ENCODE measurements at regions not wholly inside any gene's neighbourhood (a gene's known extent, or its start where the extent isn't known, plus 50 kb on each side); places are given as distances from the start of the nearest gene placed in this dataset.
"Not testable (repeated sequence)": the region's sequence is repeated elsewhere in the genome, so short reads cannot be mapped to it uniquely, and the experiment has no call there.

DNA sequence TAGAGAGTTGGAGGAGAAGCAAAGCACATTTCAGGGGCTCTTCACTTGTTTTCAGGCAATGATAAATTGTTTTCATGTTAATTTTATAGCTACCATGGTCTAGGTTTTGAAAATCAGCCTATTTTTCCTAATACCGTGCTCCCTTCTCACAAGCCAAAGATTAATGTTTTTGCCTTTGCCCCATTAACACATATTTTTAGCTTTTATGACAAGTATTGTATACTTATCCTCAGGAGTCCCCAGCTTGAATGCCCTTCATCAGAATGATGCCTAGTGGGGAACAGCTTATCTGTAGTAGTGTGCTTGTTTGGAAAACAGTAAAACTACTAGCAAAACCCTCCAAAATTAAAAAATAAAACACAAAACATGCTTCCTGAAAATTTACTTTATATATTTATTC, 194.0 kb downstream of the LNPK start:
- H3K27me3 Mint-ChIP-seq = peaks cover 25% of the 10 kb centered on the region
- no peak overlapping the region for H3K4me3 Mint-ChIP-seq
- H3K27ac Mint-ChIP-seq = no peak overlapping the region
- H3K4me1 Mint-ChIP-seq = no peaks in the 10 kb centered on the region
- H3K9me3 Mint-ChIP-seq = no peaks in the 10 kb centered on the region
- DNase-seq = no peak
- no peaks in the 10 kb centered on the region for H3K36me3 Mint-ChIP-seq

DNA sequence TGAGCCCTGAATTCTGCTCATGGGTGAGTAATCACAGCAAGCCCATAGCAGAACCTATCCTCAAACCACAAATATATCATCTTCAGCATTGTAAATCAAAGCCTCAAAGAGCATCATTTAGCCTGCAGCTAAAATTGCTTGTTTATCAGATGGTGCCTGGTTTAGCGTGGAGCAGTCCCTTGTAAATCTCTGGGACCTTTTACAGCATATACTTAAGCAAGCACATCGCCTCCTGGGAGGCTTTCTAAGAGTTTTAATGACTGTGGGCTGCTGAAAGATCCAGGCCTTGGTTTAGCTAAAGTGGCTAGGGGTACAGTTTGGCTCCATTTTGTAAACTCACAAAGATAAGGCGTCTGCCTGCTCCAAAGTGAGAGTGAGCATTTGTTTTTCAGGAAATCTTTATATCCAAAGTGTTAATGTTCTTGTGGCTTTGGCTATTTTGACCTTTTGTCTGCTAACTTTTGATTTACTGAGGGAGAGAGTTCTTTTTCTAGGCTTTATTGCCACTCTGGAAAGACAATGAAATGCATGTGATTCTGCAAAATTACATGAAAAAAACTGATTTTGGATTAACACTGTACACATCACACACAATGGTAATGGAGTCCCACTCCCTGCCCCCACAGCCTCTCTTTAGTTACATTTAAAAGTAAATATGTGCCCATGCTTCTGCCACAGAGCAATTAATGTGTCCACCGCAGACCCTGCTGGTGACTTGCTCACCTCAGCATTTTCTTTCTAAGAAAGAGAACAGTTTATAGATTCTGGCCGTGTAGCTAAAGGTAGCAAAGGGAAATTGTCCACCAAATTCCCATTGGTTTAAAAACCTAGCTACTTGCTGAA, 194.8 kb downstream of the LNPK start:
- peaks cover 20% of the 10 kb centered on the region for H3K27me3 Mint-ChIP-seq
- no peak overlapping the region for H3K27ac Mint-ChIP-seq
- no peaks in the 10 kb centered on the region for H3K4me1 Mint-ChIP-seq
- no peaks in the 10 kb centered on the region for H3K9me3 Mint-ChIP-seq
- H3K36me3 Mint-ChIP-seq = no peaks in the 10 kb centered on the region
- H3K4me3 Mint-ChIP-seq = no peak overlapping the region
- no peak for DNase-seq

DNA sequence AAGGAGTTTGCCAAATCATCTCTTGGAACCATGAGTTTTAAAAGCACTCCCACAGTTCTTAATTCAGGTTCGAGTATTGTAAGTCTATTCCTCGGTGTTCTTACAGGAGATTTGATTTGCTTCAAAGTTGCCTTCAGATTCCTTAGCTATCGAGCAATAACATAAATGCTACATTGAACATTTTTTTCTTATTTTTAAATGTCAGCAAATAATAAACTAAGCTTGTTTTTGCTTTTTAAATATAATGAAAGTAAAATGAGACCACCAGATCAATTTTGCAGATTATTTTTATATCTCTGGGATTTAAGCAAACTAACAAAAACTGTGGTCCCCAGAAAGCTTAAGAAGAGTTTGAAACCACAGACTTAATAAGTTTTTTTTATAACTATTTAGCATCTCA, 195.5 kb downstream of the LNPK start:
- no peaks in the 10 kb centered on the region for H3K9me3 Mint-ChIP-seq
- DNase-seq = no peak

DNA sequence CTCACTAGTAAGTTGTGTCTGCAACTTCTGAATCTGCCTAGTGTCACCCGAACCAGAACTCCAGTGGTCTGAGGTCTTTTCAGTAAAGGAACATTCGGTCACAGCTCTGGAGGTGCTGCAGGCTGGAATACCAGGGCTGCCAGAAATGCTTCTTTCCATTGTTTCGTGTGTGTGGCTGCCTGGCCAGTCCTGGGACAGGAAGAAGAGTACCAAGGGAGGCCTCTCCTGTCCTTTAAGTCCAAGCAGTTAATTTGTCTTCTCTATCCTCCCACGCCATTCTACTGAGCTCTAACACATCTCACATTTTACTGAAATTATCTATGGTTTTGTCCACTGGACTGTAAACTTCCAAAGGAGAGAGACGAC, 196.0 kb downstream of the LNPK start:
- Mint-ChIP-seq H3K27me3 (peaks cover 13% of the 10 kb centered on the region), H3K36me3 (no peaks in the 10 kb centered on the region), H3K27ac (no peak overlapping the region), H3K4me1 (no peaks in the 10 kb centered on the region), H3K4me3 (no peak overlapping the region), H3K9me3 (no peaks in the 10 kb centered on the region)
- DNase-seq = no peak

More for the DNA sequence above, 195.5 kb downstream of the LNPK start:
- H3K4me1 Mint-ChIP-seq = no peaks in the 10 kb centered on the region
- H3K4me3 Mint-ChIP-seq = no peak overlapping the region
- H3K27ac Mint-ChIP-seq = no peak overlapping the region
- peaks cover 17% of the 10 kb centered on the region for H3K27me3 Mint-ChIP-seq
- no peaks in the 10 kb centered on the region for H3K36me3 Mint-ChIP-seq

DNA sequence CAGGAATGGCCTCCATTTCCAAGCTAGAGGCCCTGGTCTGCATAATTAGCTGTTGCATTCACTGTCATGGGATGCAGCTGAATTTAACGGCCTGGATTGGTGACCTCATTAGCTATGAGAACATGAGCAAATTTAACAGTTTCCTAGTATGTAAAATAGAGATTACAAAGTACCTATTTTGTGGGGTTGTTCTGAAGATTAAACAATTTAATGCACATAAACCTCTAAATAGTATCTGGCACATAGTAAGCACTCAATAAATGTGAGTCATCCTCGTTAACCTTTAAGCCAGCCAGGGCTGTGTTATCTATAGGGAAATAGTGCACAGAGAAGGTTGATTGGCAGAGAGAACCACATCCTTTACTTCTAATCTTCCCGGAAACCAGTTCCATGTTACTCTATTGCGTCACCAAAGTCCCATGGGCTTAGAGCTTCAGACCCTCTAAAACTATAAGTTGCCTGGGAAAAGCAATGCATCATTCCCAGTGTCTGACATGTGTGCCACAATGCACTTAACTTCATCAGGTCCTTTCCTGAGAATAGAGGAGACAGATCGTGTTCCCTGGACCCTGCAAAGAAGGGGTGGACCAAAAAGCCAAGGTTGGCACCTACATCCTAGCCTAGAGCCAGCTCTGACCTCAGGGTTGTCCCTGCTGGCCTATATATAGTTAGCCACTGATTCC, 196.5 kb downstream of the LNPK start:
- Mint-ChIP-seq H3K4me3 (no peak overlapping the region), H3K4me1 (no peaks in the 10 kb centered on the region), H3K36me3 (no peaks in the 10 kb centered on the region), H3K9me3 (no peaks in the 10 kb centered on the region), H3K27ac (no peak overlapping the region), H3K27me3 (peaks cover 10% of the 10 kb centered on the region)
- no peak for DNase-seq

DNA sequence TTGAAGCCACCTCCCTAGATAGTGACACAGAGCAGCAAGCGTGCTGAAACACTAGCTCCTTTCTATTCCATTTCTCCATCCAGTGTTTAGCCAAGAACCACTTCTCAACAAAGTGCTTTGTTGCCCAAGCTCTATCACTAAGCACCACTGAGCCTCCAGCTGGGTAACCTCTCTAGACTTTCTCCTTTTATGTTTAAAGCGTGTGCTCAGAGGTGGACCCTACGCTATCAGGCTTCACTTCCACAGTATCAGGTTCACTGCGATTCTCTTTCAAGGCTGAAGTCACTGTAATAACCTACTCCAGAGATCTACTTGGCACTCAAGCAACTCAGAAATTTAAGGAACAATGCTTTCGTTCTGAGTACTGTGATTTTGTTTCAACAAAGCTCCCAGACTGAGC, 197.9 kb downstream of the LNPK start:
- Mint-ChIP-seq H3K36me3 (no peaks in the 10 kb centered on the region), H3K4me1 (no peaks in the 10 kb centered on the region), H3K4me3 (no peak overlapping the region), H3K27ac (no peak overlapping the region), H3K27me3 (peaks cover 10% of the 10 kb centered on the region), H3K9me3 (no peaks in the 10 kb centered on the region)
- DNase-seq = no peak

DNA sequence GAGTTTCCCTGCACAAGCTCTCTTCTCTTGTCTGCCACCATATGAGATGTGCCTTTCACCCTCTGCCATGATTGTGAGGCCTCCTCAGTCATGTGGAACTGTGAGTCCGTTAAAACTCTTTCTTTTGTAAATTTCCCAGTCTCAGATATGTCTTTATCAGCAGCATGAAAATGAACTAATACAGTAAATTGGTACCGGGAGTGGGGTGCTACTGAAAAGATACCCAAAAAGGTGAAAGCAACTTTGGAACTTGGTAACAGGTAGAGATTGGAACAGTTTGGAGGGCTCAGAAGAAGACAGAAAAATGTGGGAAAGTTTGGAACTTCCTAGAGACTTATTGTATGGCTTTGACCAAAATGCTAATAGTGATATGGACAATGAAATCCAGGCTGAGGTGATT, 205.6 kb downstream of the LNPK start:
- H3K36me3 Mint-ChIP-seq, H3K27me3 Mint-ChIP-seq, H3K4me1 Mint-ChIP-seq, H3K4me3 Mint-ChIP-seq, DNase-seq, H3K27ac Mint-ChIP-seq: not testable (repeated sequence)
- H3K9me3 Mint-ChIP-seq = peaks cover 23% of the 10 kb centered on the region

DNA sequence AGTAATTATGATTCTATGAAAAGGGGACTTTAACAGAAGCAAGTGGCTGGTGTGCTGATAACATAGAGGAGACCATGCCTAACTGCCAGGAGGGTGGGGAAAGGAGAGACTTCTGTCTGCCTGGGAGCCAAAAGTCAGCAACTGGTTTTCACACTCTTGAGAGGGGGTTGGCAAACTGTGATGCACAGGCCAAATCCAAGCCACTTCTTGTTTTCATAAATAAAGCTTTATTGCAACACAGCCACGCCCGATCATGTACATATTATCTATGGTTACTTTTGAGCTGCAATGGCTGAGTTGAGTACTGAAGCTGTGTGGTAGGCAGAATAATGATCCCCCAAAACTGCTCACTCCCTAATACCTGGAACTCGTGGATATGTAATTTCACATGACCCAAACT, 208.4 kb downstream of the LNPK start:
- no peak for DNase-seq
- Mint-ChIP-seq H3K4me3 (no peak overlapping the region), H3K27ac (no peak overlapping the region), H3K9me3 (peaks cover 23% of the 10 kb centered on the region), H3K36me3 (no peaks in the 10 kb centered on the region), H3K27me3 (peaks cover 2% of the 10 kb centered on the region), H3K4me1 (no peaks in the 10 kb centered on the region)

DNA sequence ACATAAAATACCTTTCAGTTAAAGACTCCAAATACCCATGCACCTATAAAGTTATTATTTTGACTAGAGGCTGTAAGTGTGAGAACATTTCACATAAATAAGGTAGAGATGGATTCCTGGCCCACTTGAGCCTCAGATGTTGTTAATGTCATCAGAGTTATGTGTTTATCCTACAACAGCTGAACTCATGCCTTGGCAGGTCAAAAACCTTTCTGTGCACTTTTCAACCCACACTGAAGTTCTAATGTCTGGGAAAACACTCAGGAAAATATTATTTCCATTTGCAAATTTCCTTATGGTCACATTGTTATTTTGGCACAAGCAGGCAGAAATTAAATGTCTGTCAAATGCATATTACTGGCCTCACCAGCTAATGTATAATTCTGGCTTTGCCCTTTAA, 209.2 kb downstream of the LNPK start:
- no peak for DNase-seq
- Mint-ChIP-seq H3K4me1 (no peaks in the 10 kb centered on the region), H3K27me3 (peaks cover 4% of the 10 kb centered on the region), H3K36me3 (no peaks in the 10 kb centered on the region), H3K27ac (no peak overlapping the region), H3K9me3 (peaks cover 23% of the 10 kb centered on the region), H3K4me3 (no peak overlapping the region)

DNA sequence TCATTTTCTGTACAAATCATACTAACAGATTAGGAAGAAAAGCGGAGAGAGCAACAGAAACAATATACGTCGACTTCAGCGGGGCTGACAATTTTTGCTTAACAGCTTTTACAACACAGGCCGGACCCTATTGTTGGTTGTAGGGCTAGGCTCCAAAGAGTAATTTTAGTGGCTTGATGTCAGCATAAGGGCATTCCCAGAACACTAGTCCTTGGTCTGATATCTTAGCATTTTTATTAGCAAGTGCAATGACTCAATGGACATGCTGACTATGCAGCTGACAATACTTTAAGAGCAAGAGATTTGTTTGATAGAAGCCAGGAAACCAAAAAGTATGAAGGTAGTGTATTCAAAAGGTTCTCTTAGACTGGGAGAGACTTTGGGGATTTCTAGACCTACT, 209.9 kb downstream of the LNPK start:
- Mint-ChIP-seq H3K27me3 (peaks cover 7% of the 10 kb centered on the region), H3K9me3 (peaks cover 20% of the 10 kb centered on the region), H3K36me3 (no peaks in the 10 kb centered on the region), H3K27ac (no peak overlapping the region), H3K4me3 (no peak overlapping the region), H3K4me1 (no peaks in the 10 kb centered on the region)
- no peak for DNase-seq

DNA sequence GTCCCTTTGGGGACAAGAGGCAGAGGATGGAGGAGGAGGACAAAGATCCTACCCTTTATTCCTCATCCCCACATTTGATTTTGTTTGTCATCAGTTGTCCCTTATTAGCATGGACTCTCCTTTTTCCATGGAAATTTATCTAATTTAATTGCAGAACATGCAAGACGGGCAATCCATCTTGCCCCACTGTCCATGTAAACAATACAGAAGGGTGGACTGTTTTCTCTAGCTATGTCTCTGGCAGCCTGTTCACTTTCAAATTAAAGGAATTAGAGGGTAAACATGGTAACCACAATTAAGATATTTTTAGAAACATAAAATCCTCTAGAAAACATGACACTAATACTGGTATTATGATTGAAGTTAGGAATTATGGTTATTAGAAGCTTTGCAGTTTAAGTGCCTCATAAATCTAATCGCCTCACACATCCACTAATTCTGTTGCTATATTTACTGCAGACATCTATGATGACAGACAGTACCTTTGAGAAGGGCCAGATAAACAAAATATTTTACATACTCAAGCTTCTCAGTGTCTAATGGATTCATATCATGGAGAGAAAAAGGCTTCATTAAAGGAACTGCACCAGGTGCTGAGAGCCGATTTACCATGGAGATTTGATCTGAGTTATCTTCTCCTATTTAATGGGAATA, 215.5 kb downstream of the LNPK start:
- no peak for DNase-seq
- no peaks in the 10 kb centered on the region for H3K4me1 Mint-ChIP-seq

DNA sequence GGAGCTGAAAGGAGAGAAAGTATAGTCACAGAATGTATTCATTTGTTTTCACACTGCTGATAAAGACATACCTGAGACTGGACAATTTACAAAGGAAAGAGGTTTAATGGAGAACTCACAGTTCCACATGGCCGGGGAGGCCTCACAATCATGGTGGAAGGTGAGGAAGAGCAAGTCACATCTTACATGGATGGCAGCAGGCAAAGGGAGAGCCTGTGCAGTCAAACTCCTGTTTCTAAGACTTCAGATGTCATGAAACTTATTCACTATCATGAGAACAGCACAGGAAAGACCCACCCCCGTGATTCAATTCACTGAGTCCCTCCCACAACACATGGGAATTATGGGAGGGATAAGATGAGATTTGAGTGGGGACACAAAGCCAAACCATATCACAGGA, 224.7 kb downstream of the LNPK start:
- H3K36me3 Mint-ChIP-seq, H3K4me1 Mint-ChIP-seq, H3K4me3 Mint-ChIP-seq, H3K27ac Mint-ChIP-seq, DNase-seq, H3K9me3 Mint-ChIP-seq: not testable (repeated sequence)
- H3K27me3 Mint-ChIP-seq = peaks cover 12% of the 10 kb centered on the region

More for the DNA sequence above, 215.5 kb downstream of the LNPK start:
- Mint-ChIP-seq H3K36me3 (no peaks in the 10 kb centered on the region), H3K9me3 (no peaks in the 10 kb centered on the region), H3K27me3 (peaks cover 10% of the 10 kb centered on the region), H3K4me3 (no peak overlapping the region), H3K27ac (no peak overlapping the region)

DNA sequence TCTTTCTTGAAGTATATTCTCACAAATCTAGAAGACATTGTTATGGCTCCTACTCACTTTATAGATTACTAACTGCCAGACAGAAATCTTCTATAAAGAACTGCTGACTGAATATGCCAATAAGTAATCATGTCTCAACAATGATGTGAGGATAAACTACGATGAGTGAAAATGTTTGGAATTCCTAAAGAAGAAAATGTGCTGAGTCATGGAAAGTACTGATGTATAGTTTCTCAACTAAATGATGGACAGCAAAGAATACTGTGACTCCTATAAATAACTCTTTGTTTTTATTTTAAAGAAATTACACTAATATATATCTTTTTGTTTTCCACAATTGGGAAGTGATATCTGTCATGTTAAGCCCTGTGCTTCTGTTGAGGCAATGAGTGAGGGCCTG, 232.9 kb downstream of the LNPK start:
- Mint-ChIP-seq H3K36me3 (no peaks in the 10 kb centered on the region), H3K4me1 (no peaks in the 10 kb centered on the region), H3K9me3 (peaks cover 2% of the 10 kb centered on the region), H3K27me3 (peaks cover 8% of the 10 kb centered on the region), H3K4me3 (no peak overlapping the region), H3K27ac (no peak overlapping the region)
- DNase-seq = no peak

DNA sequence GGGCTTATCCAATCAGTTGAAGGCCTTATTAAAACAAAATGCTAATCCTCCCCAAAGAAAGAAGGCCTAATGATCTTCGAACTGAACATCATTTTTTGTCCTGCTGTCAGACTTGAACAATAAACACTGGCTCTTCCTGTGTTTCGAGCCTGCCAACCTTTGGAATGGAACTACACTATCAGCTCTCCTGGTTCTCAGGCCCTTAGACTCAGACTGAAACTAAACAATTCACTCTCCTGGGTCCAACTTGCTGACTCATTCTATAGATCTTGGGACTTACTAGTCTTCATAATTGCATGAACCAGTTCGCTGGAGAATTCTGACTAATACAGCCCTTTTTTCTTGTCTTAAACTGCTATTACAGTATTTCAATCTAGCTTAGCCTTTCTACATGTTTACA, 235.2 kb downstream of the LNPK start:
- Mint-ChIP-seq H3K36me3 (no peaks in the 10 kb centered on the region), H3K27me3 (peaks cover 5% of the 10 kb centered on the region), H3K4me3 (no peak overlapping the region), H3K27ac (no peak overlapping the region), H3K9me3 (peaks cover 2% of the 10 kb centered on the region), H3K4me1 (no peaks in the 10 kb centered on the region)
- no peak for DNase-seq

DNA sequence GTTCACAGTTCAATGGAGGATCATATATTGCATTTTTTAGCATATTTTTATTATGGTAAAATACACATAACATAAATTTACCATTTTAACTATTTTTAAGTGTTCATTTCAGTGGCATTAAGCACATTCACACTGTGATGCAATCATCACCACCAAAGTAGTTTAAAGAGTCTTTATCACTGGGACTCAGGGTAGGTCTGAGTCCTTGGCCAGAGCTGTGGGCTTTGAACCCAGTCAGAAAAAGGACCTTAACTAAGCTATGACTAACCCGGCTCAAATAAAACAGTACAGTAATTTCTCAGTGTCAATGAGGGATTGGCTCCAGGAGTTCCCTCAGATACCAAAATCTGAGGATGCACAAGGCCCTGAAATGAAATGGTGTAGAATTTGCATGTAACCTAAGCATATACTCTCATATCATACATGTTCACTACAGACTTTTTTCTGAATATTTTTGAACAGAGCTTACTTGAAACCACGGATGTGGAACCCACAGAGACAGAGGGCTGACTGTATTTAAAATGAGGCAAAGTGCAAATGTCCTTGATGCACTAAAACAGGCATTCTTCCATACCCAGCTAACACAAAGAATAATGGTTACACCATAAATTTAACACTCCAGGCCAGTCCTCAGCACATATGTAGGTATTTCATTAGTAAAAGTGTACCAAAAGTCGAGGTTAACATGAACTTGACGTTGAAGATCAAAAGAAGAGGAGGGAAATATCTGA, 246.2 kb downstream of the LNPK start:
- Mint-ChIP-seq H3K4me1 (no peaks in the 10 kb centered on the region), H3K27me3 (peaks cover 9% of the 10 kb centered on the region), H3K36me3 (no peaks in the 10 kb centered on the region), H3K27ac (no peak overlapping the region), H3K9me3 (no peaks in the 10 kb centered on the region), H3K4me3 (no peak overlapping the region)
- DNase-seq = no peak
